B cell (primary cell): ENCODE measurements at regions not wholly inside any gene's neighbourhood (a gene's known extent, or its start where the extent isn't known, plus 50 kb on each side); places are given as distances from the start of the nearest gene placed in this dataset.

Experiments
- ATAC-seq: fragments of 200-7000 bp; cut with Tn5 transposase; one replicate; pipeline ENCODE4 v1.10.0; 2021; ENCODE audit warnings: low read depth, mild to moderate bottlenecking, moderate number of reproducible peaks, moderate library complexity
- CTCF ChIA-PET: fragments of 350-600 bp; sonication (Branson Sonifier 250); formaldehyde crosslinking; loops from one replicate; lab custom pipeline; 2021; ENCODE audit warnings: antibody characterized with exemption, inconsistent platforms; lab: Charles Lee
- POLR2A ChIA-PET: fragments of 350-600 bp; sonication (Branson Sonifier 250); formaldehyde crosslinking; loops from one replicate; lab custom pipeline; 2021; ENCODE audit warnings: antibody characterized with exemption; lab: Charles Lee
- DNase-seq: peaks from one replicate; pipeline ENCODE4 v3.0.0; 2013
- H2AFZ ChIP-seq: 2 replicates; pipeline ENCODE4 v1.6.1; 2012; ENCODE audit warnings: mild to moderate bottlenecking, low read depth, low read length; ENCODE audit not compliant: insufficient read depth, poor library complexity, severe bottlenecking
- H3K27ac ChIP-seq, 2 donors: 1 replicate in 1 of 2; 2 replicates in 1 of 2; pipeline ENCODE4 v1.5.1; 2012 to 2013; ENCODE audit warnings: low read length in 2 of 2, mild to moderate bottlenecking in 2 of 2, moderate library complexity in 1 of 2
- H3K27me3 ChIP-seq, 4 experiments: fragments of 200-600 bp in 1 of 4; sonication (generic) in 1 of 4; replicated peaks in 1 of 4; 1 replicate in 2 of 4; 2 replicates in 2 of 4; pipeline versions ENCODE4 v1.6.1 to v1.7.0; 2013 to 2016; ENCODE audit warnings: low read length in 3 of 4, mild to moderate bottlenecking in 2 of 4, mixed read lengths in 1 of 4, moderate library complexity in 1 of 4; ENCODE audit not compliant: insufficient read depth in 4 of 4, control insufficient read depth in 3 of 4; ENCODE audit errors: control extremely low read depth in 1 of 4
- H3K36me3 ChIP-seq, 2 experiments: replicated peaks in 1 of 2; 1 replicate in 1 of 2; 2 replicates in 1 of 2; pipeline versions ENCODE4 v1.6.1 to v1.7.1; 2013; ENCODE audit warnings: low read length in 1 of 2; ENCODE audit not compliant: insufficient read depth in 2 of 2, control insufficient read depth in 1 of 2; ENCODE audit errors: control extremely low read depth in 1 of 2, extremely low read depth in 1 of 2
- H3K4me1 ChIP-seq, 2 donors: fragments of 200-600 bp in 1 of 2; sonication (generic) in 1 of 2; 1 replicate in 1 of 2; 2 replicates in 1 of 2; pipeline versions ENCODE4 v1.5.1 to v1.6.1; 2013 to 2017; ENCODE audit warnings: low read length in 2 of 2; ENCODE audit not compliant: control insufficient read depth in 2 of 2, insufficient read depth in 2 of 2
- H3K4me2 ChIP-seq: replicated peaks from 2 replicates; pipeline ENCODE3; 2012; ENCODE audit warnings: mild to moderate bottlenecking, low read depth, low read length; ENCODE audit not compliant: poor library complexity, severe bottlenecking
- H3K4me3 ChIP-seq, 5 experiments: fragments of 200-600 bp in 1 of 5; sonication (generic) in 1 of 5; 1 replicate in 3 of 5; 2 replicates in 2 of 5; pipeline versions ENCODE4 v1.5.1 to v1.7.0; 2011 to 2016; ENCODE audit warnings: low read length in 4 of 5, mild to moderate bottlenecking in 4 of 5, low read depth in 2 of 5, control low read depth in 1 of 5, moderate library complexity in 1 of 5; ENCODE audit not compliant: insufficient read depth in 1 of 5; ENCODE audit errors: control extremely low read depth in 1 of 5, extremely low read depth in 1 of 5
- H3K79me2 ChIP-seq: fragments of 200-600 bp; sonication (generic); one replicate; pipeline ENCODE4 v1.6.0; 2016; ENCODE audit warnings: low read length; ENCODE audit not compliant: control insufficient read depth, insufficient read depth
- H3K9ac ChIP-seq: fragments of 200-600 bp; sonication (generic); 2 replicates; pipeline ENCODE4 v1.6.1; 2017; ENCODE audit warnings: mild to moderate bottlenecking, low read length, moderate library complexity
- H3K9me3 ChIP-seq, 3 donors: one replicate each; pipeline versions ENCODE4 v1.6.1 to v1.7.1; 2013; ENCODE audit warnings: low read length in 2 of 3; ENCODE audit not compliant: control insufficient read depth in 2 of 3, insufficient read depth in 1 of 3; ENCODE audit errors: control extremely low read depth in 1 of 3
- H4K20me1 ChIP-seq: 2 replicates; pipeline ENCODE4 v1.6.0; 2012; ENCODE audit warnings: mild to moderate bottlenecking, low read length; ENCODE audit not compliant: insufficient read depth, control insufficient read depth, poor library complexity, severe bottlenecking
- H3K27ac Mint-ChIP-seq: one replicate; pipeline ENCODE4 v1.8.0; 2021; ENCODE audit warnings: mixed read lengths
- H3K27me3 Mint-ChIP-seq: one replicate; pipeline ENCODE4 v1.8.0; 2021; ENCODE audit warnings: mixed read lengths
- H3K4me1 Mint-ChIP-seq: one replicate; pipeline ENCODE4 v1.8.0; 2021; ENCODE audit warnings: mixed read lengths
- H3K4me3 Mint-ChIP-seq: one replicate; pipeline ENCODE4 v1.8.0; 2021; ENCODE audit warnings: mixed read lengths
- H3K9me3 Mint-ChIP-seq: one replicate; pipeline ENCODE4 v1.8.0; 2022; ENCODE audit warnings: mixed read lengths; ENCODE audit not compliant: insufficient read depth
- CTCF ChIP-seq: fragments of 200-600 bp; IDR thresholded peaks from one replicate; pipeline ENCODE4 v1.8.0; 2022; ENCODE audit warnings: antibody characterized with exemption, mild to moderate bottlenecking
- EZH2 ChIP-seq: IDR thresholded peaks from 2 replicates; pipeline ENCODE4 v1.6.1; 2012; ENCODE audit warnings: borderline replicate concordance, low read depth, mild to moderate bottlenecking, moderate library complexity, low read length; ENCODE audit not compliant: insufficient read depth, poor library complexity, severe bottlenecking
- whole genome bisulfite sequencing: methylation state at CpG from one replicate; pipeline ENCODE4 v1.1.5; 2013; ENCODE audit warnings: missing lambda C conversion rate; ENCODE audit not compliant: insufficient coverage; 5-methylcytosine and 5-hydroxymethylcytosine counted together
- intact Hi-C: fragments of 100-400 bp; cut with micrococcal nuclease; formaldehyde crosslinking; loops from one replicate; pipeline ENCODE4 v1.10.0; 2022

- WGBS, result 80% methylated on average over 1 of the region's 2 CpGs
- H3K4me3 Mint-ChIP-seq, result no peak overlapping the region
- Histone ChIP-seq H3K79me2 (no peaks in the 10 kb centered on the region), H2AFZ (no peak overlapping the region), H3K36me3 (no peaks in the 10 kb centered on the region), H3K27me3 (no peaks in the 10 kb centered on the region), H3K4me1 (no peaks in the 10 kb centered on the region), H3K9me3 (no peaks in the 10 kb centered on the region), H3K9ac (no peak overlapping the region), H3K4me2 (no peak overlapping the region), H3K4me3 (no peak overlapping the region), H3K27ac (no peak overlapping the region), H4K20me1 (no peaks in the 10 kb centered on the region)
- H3K4me1 Mint-ChIP-seq, result no peaks in the 10 kb centered on the region
- no peak for TF ChIP-seq CTCF
- no peak overlapping the region for H3K27ac Mint-ChIP-seq
- ChIA-PET CTCF (no interaction called here), POLR2A (no interaction called here)
- intact Hi-C loops, result no loop called here
- ATAC-seq (no peak), DNase-seq (no peak)
- no peaks in the 10 kb centered on the region for H3K27me3 Mint-ChIP-seq
- H3K9me3 Mint-ChIP-seq, result peaks cover 2% of the 10 kb centered on the region
Measured at GRCh38 chr4:31955346-31955745, 1235.2 kb downstream of the PCDH7 start.

- H3K27me3 Mint-ChIP-seq, result no peaks in the 10 kb centered on the region
- no peaks in the 10 kb centered on the region for H3K4me1 Mint-ChIP-seq
- no peaks in the 10 kb centered on the region for H3K79me2 ChIP-seq
- no peak overlapping the region for H3K27ac Mint-ChIP-seq
- no peaks in the 10 kb centered on the region for H3K9me3 ChIP-seq
- no peaks in the 10 kb centered on the region for H3K27me3 ChIP-seq
- no peak overlapping the region for H3K4me2 ChIP-seq
- POLR2A ChIA-PET, result no interaction called here
- intact Hi-C loops, result no loop called here
- no peaks in the 10 kb centered on the region for H4K20me1 ChIP-seq
- H3K9ac ChIP-seq, result no peak overlapping the region
- H3K4me3 ChIP-seq, result no peak overlapping the region
- CTCF ChIA-PET, result no interaction called here
- H3K4me3 Mint-ChIP-seq, result no peak overlapping the region
- no peaks in the 10 kb centered on the region for H3K36me3 ChIP-seq
- no peak for TF ChIP-seq CTCF
- no peak for TF ChIP-seq EZH2
- H2AFZ ChIP-seq, result no peak overlapping the region
- no peak overlapping the region for H3K27ac ChIP-seq
- ATAC-seq, result no peak
- peaks cover 7% of the 10 kb centered on the region for H3K9me3 Mint-ChIP-seq
- no peaks in the 10 kb centered on the region for H3K4me1 ChIP-seq
- DNase-seq, result no peak
Measured at GRCh38 chr4:31959972-31960371, 1239.8 kb downstream of the PCDH7 start.
